Astrocyte of the spinal cord (primary cell): ENCODE measurements at regions not wholly inside any gene's neighbourhood (a gene's known extent, or its start where the extent isn't known, plus 50 kb on each side); places are given as distances from the start of the nearest gene placed in this dataset.

ENCODE experiments used
- DNase-seq: peaks from one replicate; pipeline ENCODE4 v3.0.0; 2011; ENCODE audit warnings: low read depth, low spot score
- H3K4me3 ChIP-seq: 2 replicates; pipeline ENCODE4 v1.5.1; 2011; ENCODE audit warnings: low read depth, mild to moderate bottlenecking, low read length, moderate library complexity
- in situ Hi-C: cut with HindIII; loops from 2 replicates; pipeline ENCODE4 v1.10.0; 2017; ENCODE audit warnings: low sequenced_read_pairs
- TF ChIP-seq, protein P1 (sequence below): IDR thresholded peaks from 2 replicates; pipeline ENCODE4 v1.5.1; 2012; ENCODE audit warnings: low read depth, mild to moderate bottlenecking, low read length, inconsistent platforms

GRCh38 chr14:89635615-89636014 lies 218.6 kb upstream of the FOXN3 start:
- in situ Hi-C loops: no loop called here
- peak; percentile 36 for DNase-seq
- no peak overlapping the region for H3K4me3 ChIP-seq
- TF ChIP-seq, protein P1, sequence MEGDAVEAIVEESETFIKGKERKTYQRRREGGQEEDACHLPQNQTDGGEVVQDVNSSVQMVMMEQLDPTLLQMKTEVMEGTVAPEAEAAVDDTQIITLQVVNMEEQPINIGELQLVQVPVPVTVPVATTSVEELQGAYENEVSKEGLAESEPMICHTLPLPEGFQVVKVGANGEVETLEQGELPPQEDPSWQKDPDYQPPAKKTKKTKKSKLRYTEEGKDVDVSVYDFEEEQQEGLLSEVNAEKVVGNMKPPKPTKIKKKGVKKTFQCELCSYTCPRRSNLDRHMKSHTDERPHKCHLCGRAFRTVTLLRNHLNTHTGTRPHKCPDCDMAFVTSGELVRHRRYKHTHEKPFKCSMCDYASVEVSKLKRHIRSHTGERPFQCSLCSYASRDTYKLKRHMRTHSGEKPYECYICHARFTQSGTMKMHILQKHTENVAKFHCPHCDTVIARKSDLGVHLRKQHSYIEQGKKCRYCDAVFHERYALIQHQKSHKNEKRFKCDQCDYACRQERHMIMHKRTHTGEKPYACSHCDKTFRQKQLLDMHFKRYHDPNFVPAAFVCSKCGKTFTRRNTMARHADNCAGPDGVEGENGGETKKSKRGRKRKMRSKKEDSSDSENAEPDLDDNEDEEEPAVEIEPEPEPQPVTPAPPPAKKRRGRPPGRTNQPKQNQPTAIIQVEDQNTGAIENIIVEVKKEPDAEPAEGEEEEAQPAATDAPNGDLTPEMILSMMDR: no peak

- TF ChIP-seq, protein P1: no peak
- in situ Hi-C loops: no loop called here
- no peak for DNase-seq
- H3K4me3 ChIP-seq: no peak overlapping the region
Measured at GRCh38 chr14:89634037-89634436, 217.0 kb upstream of the FOXN3 start.

- in situ Hi-C loops: no loop called here
- no peak overlapping the region for H3K4me3 ChIP-seq
- TF ChIP-seq, protein P1: no peak
- DNase-seq: no peak
Measured at GRCh38 chr14:89630101-89630829, 213.2 kb upstream of the FOXN3 start.

- H3K4me3 ChIP-seq: no peak overlapping the region
- TF ChIP-seq, protein P1: no peak
Measured at GRCh38 chr14:89629383-89629782, 212.3 kb upstream of the FOXN3 start.

DNA sequence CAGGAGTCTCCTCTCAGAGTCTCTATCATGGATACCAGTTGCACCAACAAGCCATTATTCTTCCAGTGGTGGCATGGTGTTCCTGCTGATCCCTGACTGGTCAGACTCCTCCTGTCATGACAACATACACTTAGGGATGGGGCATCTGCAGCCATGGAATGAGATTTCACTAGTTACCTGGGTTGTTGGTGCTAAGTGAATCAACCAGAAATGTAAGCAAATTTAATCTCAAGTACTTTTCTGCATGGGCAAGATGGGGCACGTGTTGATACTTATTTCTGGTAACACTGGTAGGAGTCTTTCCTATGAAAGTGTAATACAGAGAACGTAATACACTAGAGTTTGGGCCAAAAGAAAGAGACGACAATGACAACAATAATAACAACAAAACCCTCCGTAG lies 211.5 kb upstream of the FOXN3 start:
- no peak overlapping the region for H3K4me3 ChIP-seq
- DNase-seq: no peak
- in situ Hi-C loops: no loop called here
- TF ChIP-seq, protein P1: no peak

More at GRCh38 chr14:89629383-89629782, 212.3 kb upstream of the FOXN3 start:
- DNase-seq: no peak
- in situ Hi-C loops: no loop called here

GRCh38 chr14:89626233-89626806 lies 209.3 kb upstream of the FOXN3 start:
- no peak overlapping the region for H3K4me3 ChIP-seq
- in situ Hi-C loops: no loop called here
- DNase-seq: no peak
- TF ChIP-seq, protein P1: no peak
